ENCODE measurements at regions not wholly inside any gene's neighbourhood (a gene's known extent, or its start where the extent isn't known, plus 50 kb on each side); places are given as distances from the start of the nearest gene placed in this dataset.

DNA sequence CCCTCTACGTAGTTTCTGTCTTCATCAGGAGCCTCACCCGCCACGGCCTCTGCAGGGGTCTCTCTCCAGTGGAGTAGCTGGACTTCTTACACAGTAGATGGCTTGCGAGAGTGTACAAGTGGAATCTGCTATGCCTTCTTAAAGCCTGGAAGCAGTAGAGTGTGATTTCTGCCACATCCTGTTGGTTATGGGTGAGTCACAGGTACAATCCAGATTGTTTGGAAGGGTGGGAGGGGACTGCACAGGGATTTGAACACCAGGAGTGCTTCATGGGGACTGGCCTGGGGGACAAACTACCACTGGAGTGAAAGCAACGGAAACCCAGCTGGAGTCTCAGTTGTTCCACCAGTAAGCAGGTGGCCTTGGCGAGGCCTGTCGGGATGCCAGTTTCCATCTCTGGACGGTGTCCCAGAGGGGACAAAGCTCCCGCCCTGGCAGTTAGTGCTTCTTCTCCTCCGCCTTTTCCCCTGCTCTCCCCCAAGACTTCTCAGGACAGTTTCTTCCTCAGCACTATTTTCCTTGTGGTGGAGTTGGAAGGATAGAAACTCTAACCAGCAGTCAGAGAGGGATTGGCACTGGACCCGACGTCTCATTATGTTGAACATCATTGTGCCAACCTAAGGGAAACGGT, 85.0 kb upstream of the RCN1 start:
- TF ChIP-seq, protein P1, sequence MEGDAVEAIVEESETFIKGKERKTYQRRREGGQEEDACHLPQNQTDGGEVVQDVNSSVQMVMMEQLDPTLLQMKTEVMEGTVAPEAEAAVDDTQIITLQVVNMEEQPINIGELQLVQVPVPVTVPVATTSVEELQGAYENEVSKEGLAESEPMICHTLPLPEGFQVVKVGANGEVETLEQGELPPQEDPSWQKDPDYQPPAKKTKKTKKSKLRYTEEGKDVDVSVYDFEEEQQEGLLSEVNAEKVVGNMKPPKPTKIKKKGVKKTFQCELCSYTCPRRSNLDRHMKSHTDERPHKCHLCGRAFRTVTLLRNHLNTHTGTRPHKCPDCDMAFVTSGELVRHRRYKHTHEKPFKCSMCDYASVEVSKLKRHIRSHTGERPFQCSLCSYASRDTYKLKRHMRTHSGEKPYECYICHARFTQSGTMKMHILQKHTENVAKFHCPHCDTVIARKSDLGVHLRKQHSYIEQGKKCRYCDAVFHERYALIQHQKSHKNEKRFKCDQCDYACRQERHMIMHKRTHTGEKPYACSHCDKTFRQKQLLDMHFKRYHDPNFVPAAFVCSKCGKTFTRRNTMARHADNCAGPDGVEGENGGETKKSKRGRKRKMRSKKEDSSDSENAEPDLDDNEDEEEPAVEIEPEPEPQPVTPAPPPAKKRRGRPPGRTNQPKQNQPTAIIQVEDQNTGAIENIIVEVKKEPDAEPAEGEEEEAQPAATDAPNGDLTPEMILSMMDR (IDR thresholded peaks at IDR 0.05), result no peak
- TF ChIP-seq POLR2A (IDR thresholded peaks at IDR 0.05), result no peak
